Calu3 (cell line): ENCODE measurements at regions not wholly inside any gene's neighbourhood (a gene's known extent, or its start where the extent isn't known, plus 50 kb on each side); places are given as distances from the start of the nearest gene placed in this dataset.
A peak's percentile ranks its signal among the peaks of the same experiment; 100 is the strongest.

Experiments used
- BruUV-seq: library from RNA; stranded (reverse); fragments of 400-500 nt; replicated peaks from 2 replicates; lab custom pipeline; 2021; lab: Mats Ljungman, UMichigan
- CTCF ChIA-PET: fragments of 300-600 bp; sonication (Branson Sonifier 250); formaldehyde crosslinking; loops from one replicate; lab custom pipeline; 2022; ENCODE audit warnings: antibody characterized with exemption; lab: Charles Lee
- DNase-seq: peaks from one replicate; pipeline ENCODE4 v3.0.0; 2022
- H3K27ac Mint-ChIP-seq: one replicate; pipeline ENCODE4 v1.8.0; 2022; ENCODE audit warnings: mixed read lengths; ENCODE audit not compliant: unreplicated experiment
- H3K27me3 Mint-ChIP-seq: one replicate; pipeline ENCODE4 v1.8.0; 2022; ENCODE audit warnings: mixed read lengths; ENCODE audit not compliant: unreplicated experiment
- H3K36me3 Mint-ChIP-seq: one replicate; pipeline ENCODE4 v1.8.0; 2022; ENCODE audit warnings: mild to moderate bottlenecking, moderate library complexity, mixed read lengths; ENCODE audit not compliant: insufficient read depth, unreplicated experiment
- H3K4me1 Mint-ChIP-seq: one replicate; pipeline ENCODE4 v1.8.0; 2022; ENCODE audit warnings: mild to moderate bottlenecking, low read depth, mixed read lengths; ENCODE audit not compliant: unreplicated experiment
- H3K4me3 Mint-ChIP-seq: one replicate; pipeline ENCODE4 v1.8.0; 2022; ENCODE audit warnings: mild to moderate bottlenecking, low read depth, moderate library complexity, mixed read lengths; ENCODE audit not compliant: unreplicated experiment
- H3K9me3 Mint-ChIP-seq: one replicate; pipeline ENCODE4 v1.8.0; 2022; ENCODE audit warnings: low read depth, mixed read lengths; ENCODE audit not compliant: unreplicated experiment
- CTCF ChIP-seq: fragments of 200-600 bp; IDR thresholded peaks from one replicate; pipeline ENCODE4 v1.8.0; 2022; ENCODE audit warnings: antibody characterized with exemption; ENCODE audit not compliant: unreplicated experiment
- intact Hi-C: fragments of 100-400 bp; cut with micrococcal nuclease; formaldehyde crosslinking; loops from one replicate; pipeline ENCODE4 v1.10.0; 2022; ENCODE audit not compliant: unreplicated experiment

- peaks cover 5% of the 10 kb centered on the region for H3K9me3 Mint-ChIP-seq
- H3K36me3 Mint-ChIP-seq = no peaks in the 10 kb centered on the region
- H3K27ac Mint-ChIP-seq = no peak overlapping the region
- BruUV-seq = no TSS peak
- no peak overlapping the region for H3K4me3 Mint-ChIP-seq
- no peaks in the 10 kb centered on the region for H3K27me3 Mint-ChIP-seq
- H3K4me1 Mint-ChIP-seq = no peaks in the 10 kb centered on the region
- intact Hi-C loops = no loop called here
- no peak for TF ChIP-seq CTCF
- CTCF ChIA-PET = no interaction called here
- no peak for DNase-seq
Measured at GRCh38 chr1:217342105-217342504, 288.8 kb downstream of the GPATCH2 start.

- H3K4me1 Mint-ChIP-seq = no peaks in the 10 kb centered on the region
- DNase-seq = no peak
- no peaks in the 10 kb centered on the region for H3K36me3 Mint-ChIP-seq
- no peak overlapping the region for H3K4me3 Mint-ChIP-seq
- no TSS peak for BruUV-seq
- no peaks in the 10 kb centered on the region for H3K9me3 Mint-ChIP-seq
- intact Hi-C loops = no loop called here
- TF ChIP-seq CTCF = no peak
- CTCF ChIA-PET = no interaction called here
- H3K27me3 Mint-ChIP-seq = no peaks in the 10 kb centered on the region
- no peak overlapping the region for H3K27ac Mint-ChIP-seq
Measured at GRCh38 chr1:217336724-217337123, 294.2 kb downstream of the GPATCH2 start.

GRCh38 chr1:217333939-217334338 lies 297.0 kb downstream of the GPATCH2 start:
- H3K9me3 Mint-ChIP-seq = peaks cover 6% of the 10 kb centered on the region
- no peak overlapping the region for H3K27ac Mint-ChIP-seq
- H3K27me3 Mint-ChIP-seq = no peaks in the 10 kb centered on the region
- H3K4me3 Mint-ChIP-seq = no peak overlapping the region
- peak; percentile 61 for TF ChIP-seq CTCF
- intact Hi-C loops = loop anchor here (1.0 to 5.0 kb wide), 2 partner anchors 373 to 582 kb away; no protein-coding TSS in a partner anchor
- no peaks in the 10 kb centered on the region for H3K4me1 Mint-ChIP-seq
- BruUV-seq = no TSS peak
- DNase-seq = peak; percentile 58
- CTCF ChIA-PET = no interaction called here
- no peaks in the 10 kb centered on the region for H3K36me3 Mint-ChIP-seq

GRCh38 chr1:217332431-217333065 lies 298.3 kb downstream of the GPATCH2 start:
- H3K4me3 Mint-ChIP-seq = no peak overlapping the region
- no peak for TF ChIP-seq CTCF
- H3K27ac Mint-ChIP-seq = no peak overlapping the region
- intact Hi-C loops = loop anchor here (5.0 kb wide), 1 partner anchor 580 kb away; no protein-coding TSS in a partner anchor
- no peaks in the 10 kb centered on the region for H3K4me1 Mint-ChIP-seq
- peaks cover 6% of the 10 kb centered on the region for H3K9me3 Mint-ChIP-seq
- BruUV-seq = no TSS peak
- H3K36me3 Mint-ChIP-seq = no peaks in the 10 kb centered on the region
- no peaks in the 10 kb centered on the region for H3K27me3 Mint-ChIP-seq
- CTCF ChIA-PET = interaction anchor here (1.3 kb wide), 1 partner anchor 583 kb away, joined by 3 read pairs; no protein-coding TSS in a partner anchor
- no peak for DNase-seq
